Omental fat pad (tissue), 3 donors: ENCODE measurements at regions not wholly inside any gene's neighbourhood (a gene's known extent, or its start where the extent isn't known, plus 50 kb on each side); places are given as distances from the start of the nearest gene placed in this dataset.

Experiments
- ATAC-seq: fragments of 150-250 bp; one replicate; pipeline ENCODE4 v1.9.1; 2016; ENCODE audit warnings: mild to moderate bottlenecking, moderate library complexity; ENCODE audit not compliant: low FRiP score
- DNase-seq: peaks from one replicate; pipeline ENCODE4 v3.0.0-alpha.2; 2019; ENCODE audit warnings: low spot score
- CTCF ChIP-seq, 3 donors: fragments of 450-650 bp; IDR thresholded peaks; one replicate each; pipeline ENCODE4 v1.5.1; 2016 to 2017; ENCODE audit warnings: antibody characterized with exemption in 3 of 3, mild to moderate bottlenecking in 3 of 3, moderate library complexity in 2 of 3

DNA sequence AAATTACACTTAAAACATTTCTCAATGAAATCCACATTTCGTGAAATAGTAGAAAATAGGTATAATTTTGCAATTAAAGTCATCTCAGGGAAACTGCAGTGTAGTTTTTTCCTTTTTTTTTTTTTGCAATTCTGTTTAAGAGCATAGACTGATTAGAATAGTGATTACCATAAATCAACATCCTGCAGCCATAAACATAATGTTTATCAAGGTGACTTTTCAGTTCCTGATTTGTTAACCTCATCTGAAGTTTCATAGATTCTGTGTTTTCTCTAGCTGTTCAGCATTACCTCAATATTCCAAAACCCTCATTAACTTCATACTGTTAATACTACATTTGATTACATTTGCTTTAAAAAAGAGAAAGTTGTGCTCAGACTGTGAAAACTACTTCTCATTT lies 286.3 kb upstream of the DACH1 start:
- no peak for TF ChIP-seq CTCF (IDR thresholded peaks at IDR 0.05)
- no peak for ATAC-seq

GRCh38 chr13:72151241-72151640 lies 284.2 kb upstream of the DACH1 start:
- DNase-seq (no peak), ATAC-seq (no peak)
- TF ChIP-seq CTCF (IDR thresholded peaks at IDR 0.05) = no peak

More for the DNA sequence above, 286.3 kb upstream of the DACH1 start:
- no peak for DNase-seq

DNA sequence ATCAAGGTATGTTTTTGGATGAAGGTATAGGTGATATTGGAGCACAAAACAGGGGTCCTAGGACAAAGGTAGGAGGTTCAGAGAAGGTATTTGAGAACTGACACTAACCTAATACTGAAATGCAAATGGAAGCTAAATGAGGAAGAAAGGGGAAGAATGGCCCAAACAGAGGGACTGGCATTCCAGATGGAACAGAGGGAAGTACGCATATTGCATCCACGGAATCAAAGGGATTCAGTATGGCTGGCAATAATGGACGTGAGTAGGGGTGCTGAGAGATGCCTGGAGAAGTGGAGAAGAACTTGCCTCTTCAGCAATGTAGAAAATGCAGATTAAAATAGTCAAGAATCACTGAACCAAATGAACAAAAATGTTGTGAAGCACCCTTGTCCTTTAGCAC lies 283.5 kb upstream of the DACH1 start:
- DNase-seq = no peak
- ATAC-seq = no peak
- TF ChIP-seq CTCF (IDR thresholded peaks at IDR 0.05) = no peak

DNA sequence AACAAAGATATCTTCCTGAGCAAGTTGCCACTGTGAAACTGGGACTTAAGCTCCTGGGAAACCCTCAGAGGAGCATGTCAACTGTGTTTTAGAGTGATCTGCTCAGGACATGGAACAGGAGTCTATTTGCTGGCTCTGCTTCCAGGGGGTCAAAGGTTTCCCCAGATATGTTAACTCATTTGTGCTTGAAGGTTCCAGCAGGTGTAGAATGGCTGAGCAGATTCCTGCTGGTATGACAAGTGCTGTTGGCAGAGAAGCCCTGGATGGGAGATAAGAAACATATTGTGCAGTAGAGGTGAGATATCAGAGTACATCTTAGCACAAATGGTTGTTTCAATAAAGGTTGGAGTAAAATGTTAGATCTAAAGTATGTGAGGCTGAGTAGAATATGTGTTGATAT lies 282.7 kb upstream of the DACH1 start:
- no peak for TF ChIP-seq CTCF (IDR thresholded peaks at IDR 0.05)
- ATAC-seq = no peak

DNA sequence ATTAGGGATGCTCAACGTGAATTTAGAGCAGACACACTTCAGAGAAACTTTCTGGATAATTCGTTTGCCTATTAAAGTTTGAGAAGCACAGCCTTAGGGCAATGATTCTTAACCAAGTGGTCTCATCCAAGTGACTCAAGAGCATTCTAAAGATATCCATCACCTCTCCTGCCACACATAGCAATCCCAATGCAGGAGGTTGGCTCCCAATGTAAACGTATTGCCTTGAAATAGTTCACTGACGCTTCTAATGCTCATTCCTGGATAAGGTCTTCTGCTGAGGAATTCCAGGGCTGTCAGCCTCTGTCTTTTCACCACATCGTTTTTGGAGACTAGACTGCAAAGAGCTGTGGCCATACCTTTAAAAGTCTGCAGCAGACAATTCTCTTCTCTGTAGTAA lies 279.8 kb upstream of the DACH1 start:
- ATAC-seq (no peak), DNase-seq (no peak)

More for the DNA sequence above, 282.7 kb upstream of the DACH1 start:
- no peak for DNase-seq

DNA sequence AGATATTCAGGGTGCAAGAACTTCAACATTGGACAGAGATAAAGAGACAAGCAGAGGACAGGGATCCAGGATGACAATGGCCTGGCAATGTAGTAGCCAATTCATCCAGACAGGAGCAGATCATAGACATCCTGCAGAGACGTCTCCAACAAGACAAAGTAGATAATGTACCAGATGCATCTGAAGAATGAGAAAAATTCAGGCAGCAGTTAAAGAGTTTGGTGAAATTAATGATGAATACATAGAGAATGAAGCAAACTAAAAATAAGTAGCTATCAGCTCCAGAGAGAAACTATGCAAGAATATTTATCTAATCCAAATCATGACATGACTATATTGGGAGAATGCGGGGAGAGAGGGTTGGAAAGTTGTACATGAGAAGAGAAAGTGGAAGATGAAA lies 278.4 kb upstream of the DACH1 start:
- no peak for DNase-seq

More for the DNA sequence above, 279.8 kb upstream of the DACH1 start:
- no peak for TF ChIP-seq CTCF (IDR thresholded peaks at IDR 0.05)

More for the DNA sequence above, 278.4 kb upstream of the DACH1 start:
- TF ChIP-seq CTCF (IDR thresholded peaks at IDR 0.05) = no peak
- ATAC-seq = no peak
